Upper lobe of left lung (tissue), 6 donors: ENCODE measurements at regions not wholly inside any gene's neighbourhood (a gene's known extent, or its start where the extent isn't known, plus 50 kb on each side); places are given as distances from the start of the nearest gene placed in this dataset.

Experiments
- ATAC-seq, 2 donors: fragments of 200-7000 bp; cut with Tn5 transposase; one replicate each; pipeline ENCODE4 v1.9.1; 2022; ENCODE audit warnings: mild to moderate bottlenecking in 2 of 2, moderate library complexity in 2 of 2; ENCODE audit not compliant: low FRiP score in 2 of 2
- DNase-seq, 2 donors: peaks; one replicate each; pipeline ENCODE4 v3.0.0-alpha.2; 2019 to 2020
- H3K27ac ChIP-seq, 4 donors: fragments of 200-600 bp; sonication (generic); one replicate each; pipeline ENCODE4 v1.5.1; 2016 to 2019
- H3K27me3 ChIP-seq, 4 donors: fragments of 200-600 bp; sonication (generic); one replicate each; pipeline ENCODE4 v1.5.1; 2017 to 2019
- H3K36me3 ChIP-seq, 4 donors: fragments of 200-600 bp; sonication (generic); one replicate each; pipeline ENCODE4 v1.5.1; 2016 to 2019
- H3K4me1 ChIP-seq, 4 donors: fragments of 200-600 bp; sonication (generic); one replicate each; pipeline ENCODE4 v1.5.1; 2018 to 2019
- H3K4me3 ChIP-seq, 4 donors: fragments of 200-600 bp; sonication (generic); one replicate each; pipeline ENCODE4 v1.5.1; 2017 to 2019; ENCODE audit warnings: mild to moderate bottlenecking in 2 of 4, moderate library complexity in 1 of 4
- H3K9me3 ChIP-seq, 4 donors: fragments of 200-600 bp; sonication (generic); one replicate each; pipeline ENCODE4 v1.5.1; 2018 to 2019
- EP300 ChIP-seq, 4 donors: sonication (generic); formaldehyde crosslinking; IDR thresholded peaks; one replicate each; pipeline ENCODE4 v1.5.1; 2017; ENCODE audit warnings: antibody characterized with exemption in 4 of 4, control low read depth in 2 of 4
- POLR2A ChIP-seq, 4 donors: fragments of 450-650 bp; IDR thresholded peaks; one replicate each; pipeline ENCODE4 v1.5.1; 2016 to 2017; ENCODE audit warnings: antibody characterized with exemption in 4 of 4, mild to moderate bottlenecking in 2 of 4
- POLR2AphosphoS5 ChIP-seq, 2 donors: sonication (generic); formaldehyde crosslinking; IDR thresholded peaks; one replicate each; pipeline ENCODE4 v1.5.1; 2017; ENCODE audit warnings: antibody characterized with exemption in 2 of 2
- WGBS, 2 donors: methylation state at CpG; one replicate each; pipeline ENCODE4 v1.1.5; 2017 to 2018; 5-methylcytosine and 5-hydroxymethylcytosine counted together
- TF ChIP-seq, protein P1 (sequence below), 6 experiments: fragments of 450-650 bp in 4 of 6; fragments of 200-600 bp in 2 of 6; sonication (generic) in 2 of 6; IDR thresholded peaks; one replicate each; pipeline ENCODE4 v1.5.1; 2016 to 2019; ENCODE audit warnings: antibody characterized with exemption in 6 of 6
- donor health status: DM: no; HTN: no; CAD: no; lungs with moderate emphysema.
- donor health status: DM: no; HTN: yes; CAD: no; lungs with severe emphysema.

- H3K9me3 ChIP-seq, result no peaks in the 10 kb centered on the region
- no peaks in the 10 kb centered on the region for H3K4me1 ChIP-seq
- no peak overlapping the region for H3K4me3 ChIP-seq
- H3K27me3 ChIP-seq, result no peaks in the 10 kb centered on the region
- DNase-seq (no peak), ATAC-seq (no peak)
- TF ChIP-seq POLR2A (IDR thresholded peaks at IDR 0.05) (no peak), POLR2AphosphoS5 (IDR thresholded peaks at IDR 0.05) (no peak), EP300 (IDR thresholded peaks at IDR 0.05) (no peak)
- TF ChIP-seq, protein P1, sequence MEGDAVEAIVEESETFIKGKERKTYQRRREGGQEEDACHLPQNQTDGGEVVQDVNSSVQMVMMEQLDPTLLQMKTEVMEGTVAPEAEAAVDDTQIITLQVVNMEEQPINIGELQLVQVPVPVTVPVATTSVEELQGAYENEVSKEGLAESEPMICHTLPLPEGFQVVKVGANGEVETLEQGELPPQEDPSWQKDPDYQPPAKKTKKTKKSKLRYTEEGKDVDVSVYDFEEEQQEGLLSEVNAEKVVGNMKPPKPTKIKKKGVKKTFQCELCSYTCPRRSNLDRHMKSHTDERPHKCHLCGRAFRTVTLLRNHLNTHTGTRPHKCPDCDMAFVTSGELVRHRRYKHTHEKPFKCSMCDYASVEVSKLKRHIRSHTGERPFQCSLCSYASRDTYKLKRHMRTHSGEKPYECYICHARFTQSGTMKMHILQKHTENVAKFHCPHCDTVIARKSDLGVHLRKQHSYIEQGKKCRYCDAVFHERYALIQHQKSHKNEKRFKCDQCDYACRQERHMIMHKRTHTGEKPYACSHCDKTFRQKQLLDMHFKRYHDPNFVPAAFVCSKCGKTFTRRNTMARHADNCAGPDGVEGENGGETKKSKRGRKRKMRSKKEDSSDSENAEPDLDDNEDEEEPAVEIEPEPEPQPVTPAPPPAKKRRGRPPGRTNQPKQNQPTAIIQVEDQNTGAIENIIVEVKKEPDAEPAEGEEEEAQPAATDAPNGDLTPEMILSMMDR (IDR thresholded peaks at IDR 0.05), result no peak
- 42 to 58% methylated on average over 4 of the region's 4 CpGs for WGBS, 2 donors
- H3K36me3 ChIP-seq, result no peaks in the 10 kb centered on the region
- H3K27ac ChIP-seq, result no peak overlapping the region
These were observed 314.9 kb downstream of the DRD1 start for GRCh38 chr5:175129121-175129520.

- DNase-seq (no peak), ATAC-seq (no peak)
- TF ChIP-seq POLR2AphosphoS5 (IDR thresholded peaks at IDR 0.05), result no peak
- TF ChIP-seq POLR2A (IDR thresholded peaks at IDR 0.05), result no peak
- TF ChIP-seq EP300 (IDR thresholded peaks at IDR 0.05), result no peak
- TF ChIP-seq, protein P1 (IDR thresholded peaks at IDR 0.05), result no peak
- no peak overlapping the region for H3K27ac ChIP-seq
- no peaks in the 10 kb centered on the region for H3K9me3 ChIP-seq
- H3K4me1 ChIP-seq, result no peaks in the 10 kb centered on the region
- WGBS, 2 donors, result 81 to 84% methylated on average over 5 of the region's 5 CpGs
- no peaks in the 10 kb centered on the region for H3K36me3 ChIP-seq
- H3K4me3 ChIP-seq, result no peak overlapping the region
- no peaks in the 10 kb centered on the region for H3K27me3 ChIP-seq
These were observed 319.2 kb downstream of the DRD1 start for GRCh38 chr5:175124821-175125220.

GRCh38 chr5:175124251-175124813 is 319.6 kb downstream of the DRD1 start:
- ATAC-seq (no peak), DNase-seq (no peak)
- Histone ChIP-seq H3K4me1 (no peaks in the 10 kb centered on the region), H3K9me3 (no peaks in the 10 kb centered on the region), H3K4me3 (no peak overlapping the region), H3K27me3 (no peaks in the 10 kb centered on the region), H3K36me3 (no peaks in the 10 kb centered on the region), H3K27ac (no peak overlapping the region)
- WGBS, 2 donors, result 79 to 87% methylated on average over 4 of the region's 4 CpGs
- TF ChIP-seq, protein P1 (IDR thresholded peaks at IDR 0.05), result no peak

DNA sequence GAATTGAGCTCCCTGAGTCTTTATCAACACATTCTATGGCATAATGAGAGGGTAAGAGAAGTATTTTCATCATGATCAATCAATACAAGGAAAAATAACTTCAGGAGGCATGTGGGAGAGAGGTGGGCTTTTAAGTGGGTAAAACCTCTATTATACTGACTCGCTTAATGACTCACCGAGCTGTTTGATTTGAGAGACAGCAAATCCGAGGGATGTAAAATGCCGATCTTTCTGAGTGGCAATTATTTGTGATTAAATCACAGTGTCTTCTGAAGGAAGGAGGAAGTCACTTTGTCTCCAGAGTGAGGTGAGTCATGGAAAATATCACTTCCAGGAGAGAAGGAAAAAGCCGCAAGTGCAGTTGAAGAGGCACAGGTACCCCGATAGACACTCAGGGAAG is 320.4 kb downstream of the DRD1 start:
- DNase-seq (no peak), ATAC-seq (no peak)
- no peaks in the 10 kb centered on the region for H3K4me1 ChIP-seq
- 89% methylated on average over 6 of the region's 6 CpGs for WGBS, 2 donors
- no peaks in the 10 kb centered on the region for H3K36me3 ChIP-seq
- H3K4me3 ChIP-seq, result no peak overlapping the region
- no peaks in the 10 kb centered on the region for H3K9me3 ChIP-seq
- H3K27me3 ChIP-seq, result no peaks in the 10 kb centered on the region
- no peak overlapping the region for H3K27ac ChIP-seq
- TF ChIP-seq, protein P1 (IDR thresholded peaks at IDR 0.05), result no peak
- TF ChIP-seq EP300 (IDR thresholded peaks at IDR 0.05), result no peak
- TF ChIP-seq POLR2AphosphoS5 (IDR thresholded peaks at IDR 0.05), result no peak
- no peak for TF ChIP-seq POLR2A (IDR thresholded peaks at IDR 0.05)

DNA sequence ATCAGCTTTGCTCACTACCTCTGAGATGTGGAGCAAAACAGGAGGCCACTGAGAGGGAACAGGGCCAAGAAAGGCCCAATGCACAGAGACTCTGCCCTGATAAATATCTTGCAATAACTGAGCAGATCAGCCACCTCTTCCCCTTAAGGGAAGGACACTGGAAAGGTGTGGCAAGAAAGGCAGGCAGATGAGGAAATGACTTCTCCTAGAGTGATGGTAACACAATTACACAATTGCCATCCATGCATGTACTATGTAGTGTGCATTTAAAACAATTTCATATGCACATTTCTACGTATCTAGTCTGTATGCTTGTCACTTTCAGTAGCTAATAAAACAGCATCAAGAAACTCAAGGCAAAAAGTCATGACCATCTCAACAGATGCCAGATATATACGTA is 322.5 kb downstream of the DRD1 start:
- no peaks in the 10 kb centered on the region for H3K9me3 ChIP-seq
- H3K36me3 ChIP-seq, result no peaks in the 10 kb centered on the region
- 91 to 95% methylated on average over 2 of the region's 2 CpGs for WGBS, 2 donors
- no peaks in the 10 kb centered on the region for H3K4me1 ChIP-seq
- no peaks in the 10 kb centered on the region for H3K27me3 ChIP-seq
- ATAC-seq (no peak), DNase-seq (no peak)
- TF ChIP-seq POLR2A (IDR thresholded peaks at IDR 0.05) (no peak), POLR2AphosphoS5 (IDR thresholded peaks at IDR 0.05) (no peak), EP300 (IDR thresholded peaks at IDR 0.05) (no peak)
- TF ChIP-seq, protein P1 (IDR thresholded peaks at IDR 0.05), result no peak
- H3K27ac ChIP-seq, result no peak overlapping the region
- no peak overlapping the region for H3K4me3 ChIP-seq
